Cardiac muscle cell (in vitro differentiated cells and primary cell): ENCODE measurements at regions not wholly inside any gene's neighbourhood (a gene's known extent, or its start where the extent isn't known, plus 50 kb on each side); places are given as distances from the start of the nearest gene placed in this dataset.

Experiments
- DNase-seq, 2 donors: peaks; one replicate each; pipeline versions ENCODE4 v3.0.0 to v3.0.0-alpha.2; 2010 to 2017; ENCODE audit warnings: low read depth in 1 of 2, low spot score in 1 of 2
- H3K27ac ChIP-seq: fragments of 200-600 bp; sonication (generic); 2 replicates; pipeline ENCODE4 v1.5.1; 2016
- H3K27me3 ChIP-seq: fragments of 200-600 bp; sonication (generic); 2 replicates; pipeline ENCODE4 v1.6.0; 2016; ENCODE audit warnings: control low read depth
- H3K36me3 ChIP-seq: fragments of 200-600 bp; sonication (generic); 2 replicates; pipeline ENCODE4 v1.5.1; 2016; ENCODE audit warnings: control low read depth
- H3K4me1 ChIP-seq: fragments of 200-600 bp; sonication (generic); 2 replicates; pipeline ENCODE4 v1.8.1; 2017; ENCODE audit warnings: low read depth, mild to moderate bottlenecking, mixed run types
- H3K4me3 ChIP-seq: fragments of 200-600 bp; sonication (generic); 2 replicates; pipeline ENCODE4 v1.5.1; 2016; ENCODE audit warnings: mild to moderate bottlenecking
- H3K9me3 ChIP-seq: fragments of 200-600 bp; sonication (generic); 2 replicates; pipeline ENCODE4 v1.5.1; 2017; ENCODE audit warnings: low read depth, mild to moderate bottlenecking, control low read depth
- TF ChIP-seq, protein P1 (sequence below): IDR thresholded peaks from 2 replicates; pipeline ENCODE4 v1.5.1; 2012; ENCODE audit warnings: low read depth, mild to moderate bottlenecking, low read length

GRCh38 chr7:109094-109493 lies 83.3 kb upstream of the FAM20C start:
- TF ChIP-seq, protein P1, sequence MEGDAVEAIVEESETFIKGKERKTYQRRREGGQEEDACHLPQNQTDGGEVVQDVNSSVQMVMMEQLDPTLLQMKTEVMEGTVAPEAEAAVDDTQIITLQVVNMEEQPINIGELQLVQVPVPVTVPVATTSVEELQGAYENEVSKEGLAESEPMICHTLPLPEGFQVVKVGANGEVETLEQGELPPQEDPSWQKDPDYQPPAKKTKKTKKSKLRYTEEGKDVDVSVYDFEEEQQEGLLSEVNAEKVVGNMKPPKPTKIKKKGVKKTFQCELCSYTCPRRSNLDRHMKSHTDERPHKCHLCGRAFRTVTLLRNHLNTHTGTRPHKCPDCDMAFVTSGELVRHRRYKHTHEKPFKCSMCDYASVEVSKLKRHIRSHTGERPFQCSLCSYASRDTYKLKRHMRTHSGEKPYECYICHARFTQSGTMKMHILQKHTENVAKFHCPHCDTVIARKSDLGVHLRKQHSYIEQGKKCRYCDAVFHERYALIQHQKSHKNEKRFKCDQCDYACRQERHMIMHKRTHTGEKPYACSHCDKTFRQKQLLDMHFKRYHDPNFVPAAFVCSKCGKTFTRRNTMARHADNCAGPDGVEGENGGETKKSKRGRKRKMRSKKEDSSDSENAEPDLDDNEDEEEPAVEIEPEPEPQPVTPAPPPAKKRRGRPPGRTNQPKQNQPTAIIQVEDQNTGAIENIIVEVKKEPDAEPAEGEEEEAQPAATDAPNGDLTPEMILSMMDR = no peak
- no peaks in the 10 kb centered on the region for H3K36me3 ChIP-seq
- no peak for DNase-seq
- no peaks in the 10 kb centered on the region for H3K9me3 ChIP-seq
- H3K4me3 ChIP-seq = no peak overlapping the region
- H3K4me1 ChIP-seq = no peaks in the 10 kb centered on the region
- H3K27ac ChIP-seq = no peak overlapping the region
- no peaks in the 10 kb centered on the region for H3K27me3 ChIP-seq

DNA sequence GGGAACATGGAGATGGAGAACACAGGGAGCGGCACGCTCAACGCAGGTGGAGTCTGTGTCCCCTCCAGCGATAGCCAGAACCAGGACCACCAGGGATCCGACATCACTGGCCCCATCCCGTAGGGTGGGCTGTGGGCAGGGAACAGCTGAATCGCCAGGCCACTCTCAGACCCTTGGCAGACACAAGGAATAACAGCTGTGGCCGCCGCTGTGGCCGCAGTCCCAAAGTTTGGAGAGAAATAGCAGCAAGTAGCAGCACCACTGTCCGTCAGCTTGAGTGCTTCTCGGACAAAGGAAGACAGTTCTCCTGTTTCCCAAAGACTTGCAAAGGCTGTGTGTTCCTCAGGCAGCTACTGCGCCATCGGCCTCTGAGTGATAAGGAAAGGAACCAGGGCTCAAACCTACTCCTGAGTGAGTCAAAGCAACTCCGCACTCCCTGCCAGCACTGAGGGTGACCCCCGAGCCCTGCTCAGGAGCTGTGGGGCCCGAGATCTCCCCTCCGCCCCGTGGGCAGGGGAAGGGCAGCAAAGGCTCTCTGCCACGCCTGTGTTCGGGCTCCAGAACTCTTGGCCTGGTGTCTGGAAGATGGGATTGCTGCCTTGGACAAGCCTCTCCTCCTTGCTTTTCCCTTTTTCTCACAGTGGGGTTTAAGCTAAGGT lies 82.3 kb upstream of the FAM20C start:
- H3K27ac ChIP-seq = no peak overlapping the region
- H3K27me3 ChIP-seq = no peaks in the 10 kb centered on the region
- TF ChIP-seq, protein P1 = no peak
- DNase-seq = no peak
- no peaks in the 10 kb centered on the region for H3K36me3 ChIP-seq
- H3K9me3 ChIP-seq = no peaks in the 10 kb centered on the region
- no peaks in the 10 kb centered on the region for H3K4me1 ChIP-seq
- no peak overlapping the region for H3K4me3 ChIP-seq

DNA sequence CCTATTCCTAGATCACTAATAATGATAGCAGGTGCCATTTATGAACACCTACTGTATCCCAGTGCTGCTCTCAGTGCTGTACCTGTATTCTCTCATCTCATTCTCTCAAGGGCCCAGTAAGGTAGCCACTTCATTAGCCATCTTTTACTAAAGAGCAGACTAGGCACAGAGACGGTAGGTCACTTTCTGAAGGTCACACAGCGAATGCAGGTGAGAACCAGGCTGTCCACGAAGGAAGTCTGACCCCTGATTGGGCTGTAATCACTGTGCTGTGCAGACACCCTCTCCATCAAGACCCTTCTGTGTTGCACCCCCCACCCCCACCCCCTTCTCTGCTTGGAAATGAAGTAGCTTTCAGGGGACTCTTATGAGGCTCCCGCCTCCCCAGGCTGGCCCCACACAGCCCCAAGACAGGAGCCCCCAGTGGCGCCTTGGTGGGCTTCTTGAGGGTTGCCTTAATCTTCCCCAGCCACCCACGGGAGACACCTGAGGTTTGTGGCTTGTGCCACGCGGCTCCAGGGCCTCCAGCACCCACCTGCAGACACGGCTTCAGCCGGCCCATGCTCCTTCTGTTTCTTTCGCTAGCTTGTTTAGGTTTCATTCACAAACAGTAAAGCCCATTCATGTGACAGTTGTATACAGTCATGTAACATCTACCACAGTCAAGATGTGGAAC lies 81.7 kb upstream of the FAM20C start:
- Histone ChIP-seq H3K4me3 (no peak overlapping the region), H3K27ac (no peak overlapping the region), H3K27me3 (no peaks in the 10 kb centered on the region), H3K36me3 (no peaks in the 10 kb centered on the region), H3K4me1 (no peaks in the 10 kb centered on the region), H3K9me3 (no peaks in the 10 kb centered on the region)
- no peak for DNase-seq
- TF ChIP-seq, protein P1 = no peak

DNA sequence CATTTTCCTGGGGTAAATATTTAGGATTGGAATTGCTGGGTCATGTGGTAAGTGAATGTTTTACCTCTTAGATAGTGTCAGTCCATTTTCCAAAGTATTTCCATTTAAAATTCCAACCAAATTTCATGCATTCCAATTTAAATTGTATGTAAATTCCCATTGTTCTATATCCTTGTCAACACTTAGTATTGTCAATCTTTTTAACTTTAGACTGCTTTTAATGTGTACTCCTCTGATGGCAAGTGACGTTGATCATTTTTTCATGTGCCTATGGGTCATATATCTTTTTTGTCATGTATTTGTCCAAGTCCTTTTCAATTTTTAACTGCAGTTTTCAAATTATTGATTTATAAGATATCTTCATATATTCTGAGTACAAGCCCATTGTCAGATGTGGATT lies 80.8 kb upstream of the FAM20C start:
- H3K4me1 ChIP-seq = no peaks in the 10 kb centered on the region
- H3K27ac ChIP-seq = no peak overlapping the region
- TF ChIP-seq, protein P1 = no peak
- no peak for DNase-seq
- H3K36me3 ChIP-seq = no peaks in the 10 kb centered on the region
- no peak overlapping the region for H3K4me3 ChIP-seq
- no peaks in the 10 kb centered on the region for H3K9me3 ChIP-seq
- H3K27me3 ChIP-seq = no peaks in the 10 kb centered on the region

DNA sequence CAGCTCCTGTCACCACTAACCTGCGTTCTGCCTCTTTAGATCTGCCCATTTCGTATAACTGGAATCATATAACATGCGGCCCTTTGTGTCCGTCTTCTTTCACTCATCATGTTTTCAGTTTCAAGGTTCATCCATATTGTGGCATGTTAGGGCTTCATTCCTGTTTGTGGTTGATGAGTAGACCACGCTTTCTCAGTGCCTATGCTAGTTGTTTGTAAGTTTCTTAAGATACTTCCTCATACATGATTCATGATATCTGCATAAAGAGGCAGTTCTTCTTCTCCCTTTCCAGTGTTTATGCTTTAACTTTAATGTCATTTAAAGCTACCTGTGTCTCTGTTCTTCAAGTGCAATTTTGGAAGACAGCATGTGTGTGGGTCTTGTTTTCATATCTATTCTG lies 79.5 kb upstream of the FAM20C start:
- TF ChIP-seq, protein P1 = no peak
- Histone ChIP-seq H3K4me3 (no peak overlapping the region), H3K27me3 (no peaks in the 10 kb centered on the region), H3K27ac (no peak overlapping the region), H3K9me3 (no peaks in the 10 kb centered on the region), H3K4me1 (no peaks in the 10 kb centered on the region), H3K36me3 (no peaks in the 10 kb centered on the region)
- no peak for DNase-seq
